Fibroblast of lung (primary cell): ENCODE measurements at regions not wholly inside any gene's neighbourhood (a gene's known extent, or its start where the extent isn't known, plus 50 kb on each side); places are given as distances from the start of the nearest gene placed in this dataset.
A peak's percentile ranks its signal among the peaks of the same experiment; 100 is the strongest.

ENCODE experiments used
- DNase-seq, 2 donors: peaks; one replicate each; pipeline versions ENCODE4 v3.0.0 to v3.0.0-alpha.2; 2010; ENCODE audit warnings: low read depth in 2 of 2
- H2AFZ ChIP-seq: 2 replicates; pipeline ENCODE4 v1.5.1; 2012; ENCODE audit warnings: low read length, control low read depth, inconsistent platforms
- H3K27ac ChIP-seq: 2 replicates; pipeline ENCODE4 v1.5.1; 2011; ENCODE audit warnings: low read length, control low read depth; ENCODE audit not compliant: insufficient read depth
- H3K27me3 ChIP-seq: 2 replicates; pipeline ENCODE4 v1.5.1; 2011; ENCODE audit warnings: mild to moderate bottlenecking, low read length; ENCODE audit not compliant: control insufficient read depth, insufficient read depth
- H3K36me3 ChIP-seq: 2 replicates; pipeline ENCODE4 v1.5.1; 2011; ENCODE audit warnings: low read length; ENCODE audit not compliant: control insufficient read depth, insufficient read depth
- H3K4me1 ChIP-seq: 2 replicates; pipeline ENCODE4 v1.5.1; 2011; ENCODE audit warnings: low read length; ENCODE audit not compliant: control insufficient read depth, insufficient read depth; ENCODE audit errors: extremely low read depth
- H3K4me2 ChIP-seq: 2 replicates; pipeline ENCODE4 v1.5.1; 2011; ENCODE audit warnings: low read length, control low read depth; ENCODE audit not compliant: insufficient read depth; ENCODE audit errors: extremely low read depth
- H3K4me3 ChIP-seq, 4 experiments: fragments of 200-600 bp in 1 of 4; sonication (generic) in 1 of 4; replicated peaks in 1 of 4; 2 replicates each; pipeline ENCODE4 v1.5.1; 2011 to 2016; ENCODE audit warnings: low read length in 4 of 4, low read depth in 3 of 4, mild to moderate bottlenecking in 3 of 4, control low read depth in 2 of 4, inconsistent platforms in 1 of 4, mixed read lengths in 1 of 4; ENCODE audit not compliant: insufficient read depth in 1 of 4; ENCODE audit errors: control extremely low read depth in 1 of 4
- H3K79me2 ChIP-seq: 2 replicates; pipeline ENCODE4 v1.5.1; 2012; ENCODE audit warnings: mild to moderate bottlenecking, low read length, inconsistent platforms; ENCODE audit not compliant: control insufficient read depth, insufficient read depth
- H3K9ac ChIP-seq: 2 replicates; pipeline ENCODE4 v1.5.1; 2011; ENCODE audit warnings: mild to moderate bottlenecking, low read length, control low read depth; ENCODE audit not compliant: insufficient read depth
- H3K9me3 ChIP-seq: 2 replicates; pipeline ENCODE4 v1.5.1; 2012; ENCODE audit warnings: low read depth, low read length; ENCODE audit not compliant: control insufficient read depth, insufficient read depth
- H4K20me1 ChIP-seq: 2 replicates; pipeline ENCODE4 v1.5.1; 2011; ENCODE audit warnings: low read length; ENCODE audit not compliant: control insufficient read depth, insufficient read depth; ENCODE audit errors: extremely low read depth
- EZH2 ChIP-seq: IDR thresholded peaks from 2 replicates; pipeline ENCODE4 v1.5.1; 2012; ENCODE audit warnings: low read length, control low read depth, mild to moderate bottlenecking; ENCODE audit errors: missing control alignments
- TF ChIP-seq, protein P1 (sequence below), 2 donors: IDR thresholded peaks in 1 of 2; conservative IDR thresholded peaks in 1 of 2; 1 replicate in 1 of 2; 2 replicates in 1 of 2; pipeline ENCODE4 v1.5.1; 2011 to 2012; ENCODE audit warnings: low read length in 2 of 2, control low read depth in 1 of 2, inconsistent platforms in 1 of 2, low read depth in 1 of 2, mild to moderate bottlenecking in 1 of 2

DNA sequence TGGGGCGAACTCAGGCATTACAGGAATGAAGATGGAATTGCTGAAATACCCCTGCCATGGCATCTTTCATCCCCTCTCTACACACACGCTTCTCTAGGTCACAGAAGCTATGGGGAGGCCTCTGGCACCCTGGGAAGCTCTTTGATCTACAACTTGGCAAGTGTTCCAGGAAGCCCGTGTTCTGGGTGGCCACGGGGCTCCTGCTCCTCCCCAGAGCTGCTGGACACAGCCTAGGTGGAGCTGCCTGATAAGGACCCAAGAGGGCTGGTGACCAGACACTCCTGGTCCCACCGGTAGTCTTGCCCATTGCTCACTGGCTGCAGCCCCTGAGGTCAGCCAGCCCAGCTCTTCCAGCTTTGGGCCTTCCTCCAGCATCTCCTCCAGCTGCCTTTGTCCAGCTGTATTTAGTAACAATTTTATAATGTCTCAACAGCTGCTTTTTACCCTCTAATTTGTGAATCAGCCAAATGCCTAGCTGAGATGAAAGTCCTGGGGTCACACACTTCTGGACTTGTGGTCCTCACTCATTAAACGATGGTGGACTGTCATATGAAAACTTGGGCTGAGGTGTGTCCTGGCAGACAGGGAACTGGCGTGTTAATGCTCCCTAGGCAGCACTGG is 72.8 kb upstream of the SPATA13 start:
- H3K4me2 ChIP-seq = no peak overlapping the region
- peak in 1 of 2 donors; percentile 18 for DNase-seq
- H3K4me1 ChIP-seq = no peaks in the 10 kb centered on the region
- H3K9ac ChIP-seq = no peak overlapping the region
- TF ChIP-seq, protein P1, sequence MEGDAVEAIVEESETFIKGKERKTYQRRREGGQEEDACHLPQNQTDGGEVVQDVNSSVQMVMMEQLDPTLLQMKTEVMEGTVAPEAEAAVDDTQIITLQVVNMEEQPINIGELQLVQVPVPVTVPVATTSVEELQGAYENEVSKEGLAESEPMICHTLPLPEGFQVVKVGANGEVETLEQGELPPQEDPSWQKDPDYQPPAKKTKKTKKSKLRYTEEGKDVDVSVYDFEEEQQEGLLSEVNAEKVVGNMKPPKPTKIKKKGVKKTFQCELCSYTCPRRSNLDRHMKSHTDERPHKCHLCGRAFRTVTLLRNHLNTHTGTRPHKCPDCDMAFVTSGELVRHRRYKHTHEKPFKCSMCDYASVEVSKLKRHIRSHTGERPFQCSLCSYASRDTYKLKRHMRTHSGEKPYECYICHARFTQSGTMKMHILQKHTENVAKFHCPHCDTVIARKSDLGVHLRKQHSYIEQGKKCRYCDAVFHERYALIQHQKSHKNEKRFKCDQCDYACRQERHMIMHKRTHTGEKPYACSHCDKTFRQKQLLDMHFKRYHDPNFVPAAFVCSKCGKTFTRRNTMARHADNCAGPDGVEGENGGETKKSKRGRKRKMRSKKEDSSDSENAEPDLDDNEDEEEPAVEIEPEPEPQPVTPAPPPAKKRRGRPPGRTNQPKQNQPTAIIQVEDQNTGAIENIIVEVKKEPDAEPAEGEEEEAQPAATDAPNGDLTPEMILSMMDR (conservative IDR thresholded peaks at IDR 0.05 in 1 of 2, IDR thresholded peaks at IDR 0.05 in 1 of 2; ENCODE audit: low read depth in 1 of 2, low read length in 2 of 2) = no peak
- no peak for TF ChIP-seq EZH2
- no peak overlapping the region for H3K27ac ChIP-seq
- H3K4me3 ChIP-seq = no peak overlapping the region
- H3K36me3 ChIP-seq = no peaks in the 10 kb centered on the region
- no peaks in the 10 kb centered on the region for H4K20me1 ChIP-seq
- H3K27me3 ChIP-seq = peaks cover 5% of the 10 kb centered on the region
- H3K79me2 ChIP-seq = no peaks in the 10 kb centered on the region
- no peak overlapping the region for H2AFZ ChIP-seq
- no peaks in the 10 kb centered on the region for H3K9me3 ChIP-seq

DNA sequence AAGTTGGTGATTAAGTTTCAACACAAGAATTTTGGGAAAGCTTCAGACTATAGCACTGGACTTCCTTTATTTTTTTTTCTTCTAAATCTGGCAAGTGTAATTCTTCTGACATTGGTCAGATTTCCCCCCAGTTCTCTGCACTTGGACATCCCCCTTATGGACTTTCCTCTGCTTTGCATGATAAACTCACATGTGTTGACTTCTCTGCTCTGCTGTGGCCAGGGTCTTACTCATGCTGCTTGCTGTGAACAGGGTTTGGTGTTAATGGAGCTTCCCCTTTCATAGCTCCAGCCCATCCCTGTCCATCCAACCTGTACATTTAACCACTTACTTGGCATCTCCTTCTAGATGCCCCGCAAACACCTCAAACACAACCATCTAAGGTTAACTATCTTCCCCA is 70.5 kb upstream of the SPATA13 start:
- H3K36me3 ChIP-seq = no peaks in the 10 kb centered on the region
- H3K4me1 ChIP-seq = no peaks in the 10 kb centered on the region
- no peak for TF ChIP-seq EZH2
- TF ChIP-seq, protein P1 (conservative IDR thresholded peaks at IDR 0.05 in 1 of 2, IDR thresholded peaks at IDR 0.05 in 1 of 2; ENCODE audit: low read depth in 1 of 2, low read length in 2 of 2) = no peak
- DNase-seq = no peak
- H3K4me2 ChIP-seq = no peak overlapping the region
- H3K4me3 ChIP-seq = no peak overlapping the region
- no peak overlapping the region for H3K9ac ChIP-seq
- H4K20me1 ChIP-seq = no peaks in the 10 kb centered on the region
- H3K27ac ChIP-seq = no peak overlapping the region
- H3K79me2 ChIP-seq = no peaks in the 10 kb centered on the region
- H3K9me3 ChIP-seq = no peaks in the 10 kb centered on the region
- no peak overlapping the region for H2AFZ ChIP-seq
- peaks cover 5% of the 10 kb centered on the region for H3K27me3 ChIP-seq

DNA sequence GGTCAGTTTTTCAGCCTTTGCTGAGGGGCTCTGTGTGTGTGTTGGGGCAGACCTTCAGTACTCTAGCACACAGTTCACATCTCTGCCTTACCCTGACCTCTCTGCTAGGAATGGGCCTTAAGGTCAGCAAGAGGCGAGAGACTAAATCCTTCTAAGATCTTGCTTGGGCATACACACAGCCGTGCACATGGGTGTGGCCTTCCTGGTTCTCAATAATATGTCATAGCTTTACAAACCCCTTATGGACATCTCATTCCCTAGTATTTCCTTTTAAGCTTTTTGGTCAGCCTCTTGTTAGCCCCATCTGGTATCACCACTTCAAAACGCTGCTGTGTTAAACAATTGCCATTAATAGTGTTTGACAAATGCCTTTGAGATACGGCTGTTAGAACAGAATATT is 69.4 kb upstream of the SPATA13 start:
- H3K27ac ChIP-seq = no peak overlapping the region
- peaks cover 5% of the 10 kb centered on the region for H3K27me3 ChIP-seq
- H2AFZ ChIP-seq = no peak overlapping the region
- H3K4me3 ChIP-seq = no peak overlapping the region
- no peaks in the 10 kb centered on the region for H4K20me1 ChIP-seq
- no peaks in the 10 kb centered on the region for H3K36me3 ChIP-seq
- TF ChIP-seq EZH2 = no peak
- TF ChIP-seq, protein P1 (conservative IDR thresholded peaks at IDR 0.05 in 1 of 2, IDR thresholded peaks at IDR 0.05 in 1 of 2; ENCODE audit: low read depth in 1 of 2, low read length in 2 of 2) = no peak
- no peak for DNase-seq
- H3K4me2 ChIP-seq = no peak overlapping the region
- no peaks in the 10 kb centered on the region for H3K79me2 ChIP-seq
- H3K9ac ChIP-seq = no peak overlapping the region
- H3K9me3 ChIP-seq = no peaks in the 10 kb centered on the region
- no peaks in the 10 kb centered on the region for H3K4me1 ChIP-seq
